HepG2 (cell line): ENCODE measurements at regions not wholly inside any gene's neighbourhood (a gene's known extent, or its start where the extent isn't known, plus 50 kb on each side); places are given as distances from the start of the nearest gene placed in this dataset.
"Not testable (repeated sequence)": the region's sequence is repeated elsewhere in the genome, so short reads cannot be mapped to it uniquely, and the experiment has no call there.

ENCODE experiments used
- ATAC-seq: fragments of 200-7000 bp; cut with Tn5 transposase; 3 replicates; pipeline ENCODE4 v1.9.1; 2020; ENCODE audit warnings: mild to moderate bottlenecking, moderate library complexity
- BruUV-seq: library from RNA; stranded (reverse); fragments of 400-500 nt; replicated peaks from 2 replicates; lab custom pipeline; 2021; lab: Mats Ljungman, UMichigan
- CTCF ChIA-PET: fragments of 300-600 bp; formaldehyde crosslinking; extraction: SDS; loops from one replicate; lab custom pipeline; 2021; ENCODE audit warnings: low total read pairs, inconsistent platforms, low intra/inter-chr PET ratio; lab: Yijun Ruan, JAX
- POLR2A ChIA-PET: fragments of 350-600 bp; sonication (Branson Sonifier 250); formaldehyde crosslinking; loops from one replicate; lab custom pipeline; 2020; ENCODE audit warnings: antibody characterized with exemption, inconsistent platforms; lab: Yijun Ruan, JAX
- DNase-seq: peaks from one replicate; pipeline ENCODE4 v3.0.0-alpha.2; 2015; ENCODE audit warnings: low spot score
- FAIRE-seq: peaks from 3 replicates; lab custom pipeline; 2011; peaks lifted over from hg19 to GRCh38; lab: Jason Lieb, UNC
- H2AFZ ChIP-seq: one replicate; pipeline ENCODE4 v1.6.1; 2011; ENCODE audit warnings: low read length, inconsistent platforms
- H3K27ac ChIP-seq: fragments of 300-600 bp; 3 replicates; pipeline ENCODE4 v1.8.0; 2011; ENCODE audit warnings: mixed run types, mild to moderate bottlenecking, mixed read lengths, low read length, inconsistent platforms; ENCODE audit not compliant: insufficient read depth; ENCODE audit errors: extremely low read length
- H3K27me3 ChIP-seq, 2 experiments: fragments of 200-600 bp in 1 of 2; 2 replicates in 1 of 2; 3 replicates in 1 of 2; pipeline versions ENCODE4 v1.6.0 to v1.8.0; 2011; ENCODE audit warnings: low read length in 2 of 2, mild to moderate bottlenecking in 2 of 2, moderate library complexity in 2 of 2, inconsistent platforms in 1 of 2; ENCODE audit not compliant: insufficient read depth in 2 of 2, control insufficient read depth in 1 of 2
- H3K36me3 ChIP-seq, 2 experiments: fragments of 200-600 bp in 1 of 2; replicated peaks in 1 of 2; 2 replicates in 1 of 2; 3 replicates in 1 of 2; pipeline versions ENCODE4 v1.5.1 to v1.8.0; 2011; ENCODE audit warnings: low read length in 2 of 2, inconsistent platforms in 1 of 2; ENCODE audit not compliant: insufficient read depth in 2 of 2, control insufficient read depth in 1 of 2
- H3K4me1 ChIP-seq: 2 replicates; pipeline ENCODE4 v1.5.1; 2012; ENCODE audit warnings: low read length, inconsistent platforms; ENCODE audit not compliant: insufficient read depth
- H3K4me2 ChIP-seq: 2 replicates; pipeline ENCODE4 v1.6.0; 2011; ENCODE audit warnings: low read depth, low read length, inconsistent platforms
- H3K4me3 ChIP-seq, 3 experiments: fragments of 200-600 bp in 1 of 3; sonication (generic), shearing (Covaris generic) in 1 of 3; replicated peaks in 1 of 3; 2 replicates each; pipeline ENCODE4 v1.5.1; 2011 to 2016; ENCODE audit warnings: low read length in 3 of 3, inconsistent platforms in 2 of 3, low read depth in 2 of 3, mild to moderate bottlenecking in 2 of 3, control low read depth in 1 of 3, mixed read lengths in 1 of 3; ENCODE audit not compliant: insufficient read depth in 1 of 3
- H3K79me2 ChIP-seq: one replicate; pipeline ENCODE4 v1.6.1; 2011; ENCODE audit warnings: low read length, inconsistent platforms; ENCODE audit not compliant: insufficient read depth
- H3K9ac ChIP-seq: 2 replicates; pipeline ENCODE4 v1.6.0; 2011; ENCODE audit warnings: mild to moderate bottlenecking, low read depth, low read length, inconsistent platforms; ENCODE audit not compliant: insufficient read depth
- H3K9me3 ChIP-seq: 2 replicates; pipeline ENCODE4 v1.5.1; 2012; ENCODE audit warnings: mild to moderate bottlenecking, low read length
- H4K20me1 ChIP-seq: 2 replicates; pipeline ENCODE4 v1.6.0; 2011; ENCODE audit warnings: inconsistent platforms, mild to moderate bottlenecking, low read length, moderate library complexity; ENCODE audit not compliant: insufficient read depth
- ARID5B ChIP-seq: IDR thresholded peaks from 2 replicates; pipeline ENCODE4 v1.4.0; 2020; ENCODE audit warnings: mild to moderate bottlenecking, missing genetic modification reagents
- FOXA1 ChIP-seq, 2 experiments: fragments of 450-650 bp in 1 of 2; sonication (generic) in 1 of 2; formaldehyde crosslinking in 1 of 2; IDR thresholded peaks; 2 replicates each; pipeline versions ENCODE4 v1.4.0 to v1.6.1; 2016 to 2020; ENCODE audit warnings: missing genetic modification reagents in 1 of 2
- FOXA3 ChIP-seq: IDR thresholded peaks from 2 replicates; pipeline ENCODE4 v1.6.1; 2016; ENCODE audit warnings: missing genetic modification reagents, missing compliant biosample characterization
- ZBTB37 ChIP-seq: sonication (generic); formaldehyde crosslinking; IDR thresholded peaks from 2 replicates; pipeline ENCODE4 v1.4.0; 2020; ENCODE audit warnings: mild to moderate bottlenecking, missing genetic modification reagents
- ZNF644 ChIP-seq: IDR thresholded peaks from 2 replicates; pipeline ENCODE4 v1.6.1; 2016; ENCODE audit warnings: low read depth
- WGBS: methylation state at CpG from one replicate; pipeline ENCODE4 v1.1.6; 2017; ENCODE audit warnings: low lambda C conversion rate; 5-methylcytosine and 5-hydroxymethylcytosine counted together
- in situ Hi-C: cut with HindIII; loops from 2 replicates; pipeline ENCODE4 v1.10.0; 2017; ENCODE audit warnings: low pct_unique_long_range_greater_than_20kb; ENCODE audit not compliant: extremely low pct_ligation_motif_present
- intact Hi-C: fragments of 100-400 bp; cut with micrococcal nuclease; formaldehyde crosslinking; loops from one replicate; pipeline ENCODE4 v1.10.0; 2022; ENCODE audit not compliant: unreplicated experiment

GRCh38 chr17:13851889-13852288 lies 217.4 kb upstream of the COX10 start (continued):
- TF ChIP-seq ZBTB37 (CRISPR knock-in tag) = no peak

GRCh38 chr17:13855730-13856129 lies 213.6 kb upstream of the COX10 start:
- intact Hi-C loops; H3K9ac ChIP-seq; H2AFZ ChIP-seq; FAIRE-seq; in situ Hi-C loops; CTCF ChIA-PET; H3K36me3 ChIP-seq; H3K79me2 ChIP-seq; H3K9me3 ChIP-seq; H3K4me1 ChIP-seq; POLR2A ChIA-PET; ATAC-seq; H4K20me1 ChIP-seq; H3K27ac ChIP-seq; BruUV-seq; H3K4me3 ChIP-seq; H3K27me3 ChIP-seq; TF ChIP-seq FOXA1 (IDR thresholded peaks at IDR 0.05): not testable (repeated sequence)
- DNase-seq = peak; percentile 3
- 10% methylated on average over 2 of the region's 4 CpGs for WGBS
- peak overlapping the region; percentile 12; the same call in 1 of the 2 replicates for H3K4me2 ChIP-seq
- peak; percentile 55; the same call in 1 of the 2 replicates for TF ChIP-seq FOXA3 (CRISPR knock-in tag)
- 0 out of 2 replicates have a peak, but pooled peaks have one; percentile 54 for TF ChIP-seq ZNF644 (CRISPR knock-in tag)
- peak; percentile 61 for TF ChIP-seq FOXA1 (CRISPR knock-in tag; IDR thresholded peaks at IDR 0.05)
- TF ChIP-seq ARID5B (CRISPR knock-in tag) = 0 out of 2 replicates have a peak, but pooled peaks have one; percentile 11
- TF ChIP-seq, all 625 proteins: peak for 4; not testable (repeated sequence) for 621
